Mesendoderm (in vitro differentiated cells): ENCODE measurements at regions not wholly inside any gene's neighbourhood (a gene's known extent, or its start where the extent isn't known, plus 50 kb on each side); places are given as distances from the start of the nearest gene placed in this dataset.
A peak's percentile ranks its signal among the peaks of the same experiment; 100 is the strongest.

Experiments
- DNase-seq: peaks from one replicate; pipeline ENCODE4 v3.0.0; 2013
- H2AK5ac ChIP-seq: 2 replicates; pipeline ENCODE4 v1.6.1; 2013; ENCODE audit warnings: low read length, inconsistent platforms
- H2BK120ac ChIP-seq: 2 replicates; pipeline ENCODE4 v1.6.1; 2013; ENCODE audit warnings: low read depth, mild to moderate bottlenecking, low read length, moderate library complexity, mixed read lengths
- H2BK15ac ChIP-seq: replicated peaks from 2 replicates; pipeline ENCODE4 v1.6.1; 2013; ENCODE audit warnings: low read depth, mild to moderate bottlenecking, moderate library complexity
- H2BK5ac ChIP-seq: 2 replicates; pipeline ENCODE4 v1.6.1; 2013; ENCODE audit warnings: low read length, inconsistent platforms
- H3K18ac ChIP-seq: 2 replicates; pipeline ENCODE4 v1.6.1; 2013; ENCODE audit warnings: mild to moderate bottlenecking, low read length, mixed read lengths
- H3K23ac ChIP-seq: one replicate; pipeline ENCODE4 v1.6.1; 2013; ENCODE audit warnings: low read length
- H3K27ac ChIP-seq: 2 replicates; pipeline ENCODE4 v1.5.1; 2013; ENCODE audit warnings: low read depth, mild to moderate bottlenecking, inconsistent platforms, low read length, moderate library complexity
- H3K27me3 ChIP-seq: 2 replicates; pipeline ENCODE4 v1.6.1; 2013; ENCODE audit warnings: low read length, control low read depth, mild to moderate bottlenecking, inconsistent platforms; ENCODE audit not compliant: insufficient read depth, poor library complexity
- H3K36me3 ChIP-seq: 2 replicates; pipeline ENCODE4 v1.6.1; 2013; ENCODE audit warnings: low read length, inconsistent platforms; ENCODE audit not compliant: control insufficient read depth, insufficient read depth
- H3K4ac ChIP-seq: one replicate; pipeline ENCODE4 v1.6.1; 2013; ENCODE audit warnings: low read depth, mild to moderate bottlenecking, low read length, moderate library complexity
- H3K4me1 ChIP-seq: 2 replicates; pipeline ENCODE4 v1.6.1; 2013; ENCODE audit warnings: low read depth, low read length, inconsistent platforms; ENCODE audit not compliant: control insufficient read depth
- H3K4me2 ChIP-seq: 2 replicates; pipeline ENCODE4 v1.6.1; 2013; ENCODE audit warnings: low read length
- H3K4me3 ChIP-seq: 2 replicates; pipeline ENCODE4 v1.5.1; 2013; ENCODE audit warnings: mild to moderate bottlenecking, low read length
- H3K56ac ChIP-seq: one replicate; pipeline ENCODE4 v1.6.1; 2013; ENCODE audit warnings: low read length
- H3K79me1 ChIP-seq: 2 replicates; pipeline ENCODE4 v1.6.1; 2013; ENCODE audit warnings: low read length, inconsistent platforms
- H3K79me2 ChIP-seq: 2 replicates; pipeline ENCODE4 v1.6.1; 2013; ENCODE audit warnings: mild to moderate bottlenecking, low read length; ENCODE audit not compliant: control insufficient read depth, insufficient read depth
- H3K9ac ChIP-seq: 2 replicates; pipeline ENCODE4 v1.6.1; 2013; ENCODE audit warnings: low read length, inconsistent platforms
- H4K5ac ChIP-seq: one replicate; pipeline ENCODE4 v1.6.1; 2013; ENCODE audit warnings: low read length
- H4K8ac ChIP-seq: one replicate; pipeline ENCODE4 v1.6.1; 2013; ENCODE audit warnings: low read depth, mild to moderate bottlenecking, control low read depth, low read length, moderate library complexity
- WGBS: extraction: QIAGEN DNeasy Blood & Tissue Kit; methylation state at CpG from one replicate; pipeline ENCODE4 v1.1.7; 2013; ENCODE audit warnings: low lambda C conversion rate, missing lambda C conversion rate; ENCODE audit not compliant: insufficient coverage; ENCODE audit errors: extremely low coverage; 5-methylcytosine and 5-hydroxymethylcytosine counted together

GRCh38 chr1:102172200-102172599 is 175.5 kb upstream of the OLFM3 start:
- Histone ChIP-seq H3K56ac (no peak overlapping the region), H2BK5ac (no peak overlapping the region), H4K8ac (no peak overlapping the region), H3K36me3 (no peaks in the 10 kb centered on the region), H3K79me1 (no peaks in the 10 kb centered on the region), H3K79me2 (no peaks in the 10 kb centered on the region), H2AK5ac (no peak overlapping the region), H3K4me2 (no peak overlapping the region), H3K9ac (no peak overlapping the region), H3K4me3 (no peak overlapping the region), H3K27ac (no peak overlapping the region), H2BK120ac (no peak overlapping the region), H2BK15ac (no peak overlapping the region), H4K5ac (no peak overlapping the region), H3K4me1 (no peaks in the 10 kb centered on the region), H3K18ac (no peak overlapping the region), H3K23ac (no peak overlapping the region), H3K27me3 (no peaks in the 10 kb centered on the region), H3K4ac (no peak overlapping the region)
- no CpG with 5 or more reads among the region's 1 CpG for WGBS
- no peak for DNase-seq

GRCh38 chr1:102163799-102164198 is 167.1 kb upstream of the OLFM3 start:
- Histone ChIP-seq H3K23ac (no peak overlapping the region), H2BK15ac (no peak overlapping the region), H3K27ac (no peak overlapping the region), H3K36me3 (no peaks in the 10 kb centered on the region), H3K79me2 (no peaks in the 10 kb centered on the region), H4K8ac (no peak overlapping the region), H2AK5ac (no peak overlapping the region), H3K4me3 (no peak overlapping the region), H3K56ac (no peak overlapping the region), H3K18ac (no peak overlapping the region), H3K27me3 (no peaks in the 10 kb centered on the region), H2BK5ac (no peak overlapping the region), H3K79me1 (no peaks in the 10 kb centered on the region), H4K5ac (no peak overlapping the region), H3K4me2 (no peak overlapping the region), H3K9ac (no peak overlapping the region), H3K4me1 (no peaks in the 10 kb centered on the region), H2BK120ac (no peak overlapping the region), H3K4ac (no peak overlapping the region)
- DNase-seq = no peak
- no CpG with 5 or more reads among the region's 1 CpG for WGBS

GRCh38 chr1:102151242-102151641 is 154.5 kb upstream of the OLFM3 start:
- H3K9ac ChIP-seq = no peak overlapping the region
- no peaks in the 10 kb centered on the region for H3K36me3 ChIP-seq
- H2AK5ac ChIP-seq = no peak overlapping the region
- H3K79me2 ChIP-seq = no peaks in the 10 kb centered on the region
- H3K23ac ChIP-seq = no peak overlapping the region
- no peak overlapping the region for H4K8ac ChIP-seq
- no peak overlapping the region for H4K5ac ChIP-seq
- H3K79me1 ChIP-seq = no peaks in the 10 kb centered on the region
- no peak overlapping the region for H3K56ac ChIP-seq
- no peak for DNase-seq
- no peaks in the 10 kb centered on the region for H3K27me3 ChIP-seq
- H2BK120ac ChIP-seq = no peak overlapping the region
- H3K18ac ChIP-seq = no peak overlapping the region
- WGBS = no CpG with 5 or more reads among the region's 3 CpGs
- no peaks in the 10 kb centered on the region for H3K4me1 ChIP-seq
- no peak overlapping the region for H2BK5ac ChIP-seq
- no peak overlapping the region for H3K4me3 ChIP-seq
- no peak overlapping the region for H2BK15ac ChIP-seq
- H3K4me2 ChIP-seq = no peak overlapping the region
- no peak overlapping the region for H3K4ac ChIP-seq
- H3K27ac ChIP-seq = no peak overlapping the region

- DNase-seq = no peak
- Histone ChIP-seq H3K56ac (no peak overlapping the region), H3K9ac (no peak overlapping the region), H3K4me1 (no peaks in the 10 kb centered on the region), H3K36me3 (no peaks in the 10 kb centered on the region), H3K4me2 (no peak overlapping the region), H2BK5ac (no peak overlapping the region), H3K4me3 (no peak overlapping the region), H3K27me3 (no peaks in the 10 kb centered on the region), H2BK120ac (no peak overlapping the region), H4K5ac (no peak overlapping the region), H3K79me2 (no peaks in the 10 kb centered on the region), H3K79me1 (no peaks in the 10 kb centered on the region), H3K23ac (no peak overlapping the region), H4K8ac (no peak overlapping the region), H3K18ac (no peak overlapping the region), H3K4ac (no peak overlapping the region), H2BK15ac (no peak overlapping the region), H2AK5ac (no peak overlapping the region), H3K27ac (no peak overlapping the region)
- WGBS = no CpG with 5 or more reads among the region's 4 CpGs
Observed at GRCh38 chr1:102120910-102121309, 124.2 kb upstream of the OLFM3 start.

- no CpG with 5 or more reads among the region's 3 CpGs for WGBS
- Histone ChIP-seq H3K18ac (no peak overlapping the region), H3K9ac (no peak overlapping the region), H4K8ac (no peak overlapping the region), H3K4ac (no peak overlapping the region), H3K79me2 (no peaks in the 10 kb centered on the region), H2BK5ac (no peak overlapping the region), H3K56ac (no peak overlapping the region), H3K27ac (no peak overlapping the region), H3K36me3 (no peaks in the 10 kb centered on the region), H3K23ac (no peak overlapping the region), H2BK120ac (no peak overlapping the region), H2AK5ac (no peak overlapping the region), H4K5ac (no peak overlapping the region), H3K4me3 (no peak overlapping the region), H3K4me1 (no peaks in the 10 kb centered on the region), H3K79me1 (no peaks in the 10 kb centered on the region), H2BK15ac (no peak overlapping the region), H3K27me3 (no peaks in the 10 kb centered on the region), H3K4me2 (no peak overlapping the region)
- DNase-seq = peak; percentile 40
Observed at GRCh38 chr1:102118150-102118549, 121.4 kb upstream of the OLFM3 start.

GRCh38 chr1:102110586-102110985 is 113.9 kb upstream of the OLFM3 start:
- no peak overlapping the region for H2BK5ac ChIP-seq
- no peak overlapping the region for H3K23ac ChIP-seq
- no peaks in the 10 kb centered on the region for H3K27me3 ChIP-seq
- no peak overlapping the region for H3K27ac ChIP-seq
- no peaks in the 10 kb centered on the region for H3K79me1 ChIP-seq
- H2BK120ac ChIP-seq = no peak overlapping the region
- H3K4me1 ChIP-seq = no peaks in the 10 kb centered on the region
- H3K36me3 ChIP-seq = no peaks in the 10 kb centered on the region
- H2AK5ac ChIP-seq = no peak overlapping the region
- no peak overlapping the region for H3K4ac ChIP-seq
- no peak for DNase-seq
- no CpG with 5 or more reads among the region's 3 CpGs for WGBS
- no peaks in the 10 kb centered on the region for H3K79me2 ChIP-seq
- H4K8ac ChIP-seq = no peak overlapping the region
- no peak overlapping the region for H2BK15ac ChIP-seq
- H3K4me2 ChIP-seq = no peak overlapping the region
- no peak overlapping the region for H4K5ac ChIP-seq
- no peak overlapping the region for H3K56ac ChIP-seq
- no peak overlapping the region for H3K4me3 ChIP-seq
- no peak overlapping the region for H3K18ac ChIP-seq
- no peak overlapping the region for H3K9ac ChIP-seq
